HG03196 (cell line): ENCODE measurements at regions not wholly inside any gene's neighbourhood (a gene's known extent, or its start where the extent isn't known, plus 50 kb on each side); places are given as distances from the start of the nearest gene placed in this dataset.
"Not testable (repeated sequence)": the region's sequence is repeated elsewhere in the genome, so short reads cannot be mapped to it uniquely, and the experiment has no call there.

ENCODE experiments used
- ATAC-seq: cut with Tn5 transposase; IDR thresholded peaks from one replicate; pipeline ENCODE4 v1.9.1; 2021; ENCODE audit not compliant: unreplicated experiment

GRCh38 chr6:94713446-94713845 is 863.9 kb upstream of the MANEA start:
- ATAC-seq = no peak

DNA sequence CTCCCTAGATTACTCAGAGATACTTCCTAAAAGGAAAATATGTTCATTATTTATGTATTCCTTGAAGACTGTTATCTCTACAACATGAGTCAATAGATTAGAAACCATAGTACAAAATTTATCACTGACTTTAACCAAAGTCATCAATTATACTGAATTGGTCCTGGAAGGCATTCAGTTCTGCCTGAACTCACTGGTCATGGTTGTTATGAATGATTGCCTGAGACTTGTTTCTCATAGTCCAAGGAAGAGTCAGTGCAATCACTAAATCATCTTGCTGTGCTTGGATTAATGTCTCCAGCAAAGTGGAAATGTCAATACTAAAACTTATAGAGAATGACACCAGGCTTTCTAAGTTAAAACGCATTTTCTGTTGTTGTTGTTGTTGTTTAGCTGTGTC is 878.6 kb upstream of the MANEA start:
- ATAC-seq = no peak

GRCh38 chr6:94687255-94687654 is 890.1 kb upstream of the MANEA start:
- not testable (repeated sequence) for ATAC-seq

GRCh38 chr6:94683409-94683808 is 893.9 kb upstream of the MANEA start:
- no peak for ATAC-seq

GRCh38 chr6:94680669-94681212 is 896.6 kb upstream of the MANEA start:
- ATAC-seq = no peak

DNA sequence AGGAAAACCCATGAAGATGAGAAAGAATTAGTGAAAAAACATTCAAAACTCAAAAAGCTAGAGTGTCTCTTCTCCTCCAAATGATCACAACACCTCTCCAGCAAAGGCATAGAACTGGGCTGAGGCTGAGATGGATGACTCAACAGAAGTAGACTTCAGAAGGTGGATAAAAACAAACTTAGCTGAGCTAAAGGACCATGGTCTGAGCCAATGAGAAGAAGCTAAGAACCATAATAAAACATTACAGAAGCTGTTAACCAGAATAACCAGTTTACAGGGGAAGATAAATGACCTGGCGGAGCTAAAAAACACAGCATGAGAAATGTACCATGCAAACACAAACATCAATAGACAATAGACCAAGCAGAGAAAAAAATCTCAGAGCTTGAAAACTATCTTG is 904.1 kb upstream of the MANEA start:
- ATAC-seq = no peak

GRCh38 chr6:94670017-94670416 is 907.3 kb upstream of the MANEA start:
- no peak for ATAC-seq

DNA sequence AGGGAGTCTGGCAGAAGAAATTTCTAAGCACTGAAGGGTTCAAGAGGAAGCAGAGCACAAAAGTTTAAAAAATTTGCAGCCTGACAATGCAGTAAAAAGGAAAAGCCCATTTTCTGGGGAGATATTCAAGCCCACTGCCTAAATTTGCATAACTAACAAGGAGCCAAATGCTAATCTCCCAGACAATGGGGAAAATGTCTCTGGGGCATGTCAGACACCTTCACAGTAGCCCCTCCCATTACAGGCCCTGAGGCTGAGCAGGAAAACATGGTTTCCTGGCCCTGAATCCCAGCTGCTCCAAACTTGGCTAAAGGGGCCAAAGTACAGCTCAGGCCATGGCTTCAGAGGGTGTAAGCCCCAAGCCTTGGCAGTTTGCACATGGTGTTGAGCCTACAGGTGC is 908.5 kb upstream of the MANEA start:
- ATAC-seq = no peak

DNA sequence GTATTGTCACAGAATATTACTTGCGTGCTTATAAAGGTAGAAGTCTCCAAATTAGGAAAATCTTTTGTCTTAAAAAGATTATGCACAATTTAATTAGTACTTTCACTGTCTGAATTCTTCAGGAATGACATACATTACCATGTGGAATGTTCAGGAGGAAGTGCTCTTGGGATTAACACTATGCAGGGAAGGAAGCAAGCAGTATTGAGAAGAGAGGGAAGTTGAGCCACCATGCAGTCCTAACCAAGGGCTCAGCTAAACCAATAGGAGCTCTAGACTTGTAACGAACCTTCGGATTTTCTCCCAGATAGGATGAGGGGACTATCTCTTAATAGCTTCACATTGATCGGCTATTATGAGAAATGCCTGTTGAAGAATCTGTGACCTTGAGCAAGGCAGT is 918.4 kb upstream of the MANEA start:
- no peak for ATAC-seq

- no peak for ATAC-seq
Observed at GRCh38 chr6:94651239-94651638, 926.1 kb upstream of the MANEA start.

DNA sequence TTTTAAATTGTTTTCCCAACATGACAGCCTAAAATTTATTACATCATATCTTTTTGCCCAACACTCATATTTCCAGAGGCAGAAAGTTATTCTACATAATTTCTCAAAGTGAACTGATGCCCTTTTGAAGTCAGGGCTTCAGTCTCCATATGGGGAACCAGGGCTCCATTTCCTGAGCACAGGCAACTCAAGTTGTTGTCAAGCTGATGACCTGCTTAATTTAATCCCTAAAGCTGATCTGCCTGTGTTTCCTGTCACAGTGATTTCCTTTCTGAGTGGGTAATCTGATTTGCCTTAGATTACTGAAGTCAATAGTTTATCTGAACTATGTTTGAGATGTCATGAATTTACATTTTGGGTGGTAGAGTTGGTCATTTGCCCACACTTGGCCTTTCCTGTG is 932.1 kb upstream of the MANEA start:
- no peak for ATAC-seq

DNA sequence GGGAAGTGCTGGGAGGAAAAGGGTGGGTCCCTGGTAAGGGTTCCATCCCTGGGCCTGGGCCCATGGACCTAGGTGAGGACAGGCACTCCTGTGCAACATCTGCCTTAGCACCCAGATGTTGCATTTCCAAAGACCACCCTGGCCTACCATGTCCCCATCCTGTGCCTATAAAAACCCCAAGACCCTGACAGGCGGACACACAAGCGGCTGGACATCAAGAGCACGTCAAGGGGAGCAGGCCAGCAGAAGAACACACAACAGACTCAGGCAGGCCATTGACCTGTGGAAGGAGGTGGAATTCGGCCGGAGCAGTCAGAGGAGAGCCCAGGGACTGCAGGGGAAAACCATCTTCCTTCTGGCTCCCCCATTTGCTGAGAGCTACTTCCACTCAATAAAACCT is 937.8 kb upstream of the MANEA start:
- ATAC-seq = no peak

- no peak for ATAC-seq
Observed at GRCh38 chr6:94636780-94637385, 940.5 kb upstream of the MANEA start.

DNA sequence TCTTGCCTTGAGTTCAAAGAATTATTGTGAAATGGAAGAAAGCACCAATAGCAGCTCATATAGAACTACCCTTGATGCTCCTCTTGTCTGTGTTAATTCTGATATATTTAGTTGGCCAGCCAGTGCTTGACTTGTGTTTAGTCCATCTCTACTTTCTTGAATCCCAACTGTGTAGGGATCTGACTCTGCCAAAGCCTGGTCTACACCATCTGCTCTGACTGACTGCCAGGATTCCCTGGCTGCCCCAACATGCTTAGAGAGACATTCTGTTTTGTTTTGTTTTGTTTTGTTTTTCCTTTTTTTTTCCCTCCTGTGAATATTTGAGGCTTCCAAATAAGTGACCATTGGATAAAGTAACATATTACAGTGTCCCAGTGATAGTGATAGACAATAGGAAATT is 953.7 kb upstream of the MANEA start:
- no peak for ATAC-seq

- ATAC-seq = no peak
Observed at GRCh38 chr6:94622783-94623182, 954.6 kb upstream of the MANEA start.

GRCh38 chr6:94600636-94601035 is 976.7 kb upstream of the MANEA start:
- ATAC-seq = no peak

DNA sequence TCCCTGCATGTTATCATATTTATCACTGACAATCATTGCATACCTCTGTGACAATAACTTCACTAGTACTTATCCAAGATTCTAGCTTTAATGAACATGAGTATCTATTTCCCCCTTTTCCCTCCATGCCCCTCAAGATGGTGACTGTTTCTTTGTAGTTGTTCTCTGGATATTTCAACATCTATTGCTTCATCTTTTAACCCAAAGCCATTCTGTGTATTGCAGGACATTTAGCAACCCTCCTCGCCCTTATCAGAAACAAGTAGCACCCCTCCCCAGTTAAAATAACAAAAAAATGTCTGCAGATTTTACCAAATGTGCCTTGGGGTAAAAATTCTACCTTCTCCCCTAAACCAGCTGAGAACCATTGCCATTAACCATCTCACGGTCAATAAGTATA is 979.8 kb upstream of the MANEA start:
- no peak for ATAC-seq

DNA sequence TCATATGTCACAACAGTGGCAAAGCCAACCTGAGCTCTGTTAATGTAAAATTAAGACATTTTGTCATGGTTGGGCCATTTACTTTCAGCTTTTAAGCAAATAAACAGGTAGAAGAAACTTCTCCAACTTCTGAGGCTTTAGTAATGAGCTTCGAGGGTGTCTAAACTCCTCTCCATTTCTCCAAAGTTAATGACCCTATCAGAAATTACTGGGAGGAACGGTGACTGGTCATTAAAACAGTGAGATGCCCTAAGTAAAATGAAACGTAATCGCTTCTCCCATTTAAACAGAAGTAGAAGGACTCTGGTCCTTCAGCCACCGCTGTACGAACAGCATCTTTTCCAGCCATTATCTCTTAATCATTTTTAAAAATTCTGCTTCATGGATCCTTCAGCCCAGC is 986.9 kb upstream of the MANEA start:
- ATAC-seq = no peak

DNA sequence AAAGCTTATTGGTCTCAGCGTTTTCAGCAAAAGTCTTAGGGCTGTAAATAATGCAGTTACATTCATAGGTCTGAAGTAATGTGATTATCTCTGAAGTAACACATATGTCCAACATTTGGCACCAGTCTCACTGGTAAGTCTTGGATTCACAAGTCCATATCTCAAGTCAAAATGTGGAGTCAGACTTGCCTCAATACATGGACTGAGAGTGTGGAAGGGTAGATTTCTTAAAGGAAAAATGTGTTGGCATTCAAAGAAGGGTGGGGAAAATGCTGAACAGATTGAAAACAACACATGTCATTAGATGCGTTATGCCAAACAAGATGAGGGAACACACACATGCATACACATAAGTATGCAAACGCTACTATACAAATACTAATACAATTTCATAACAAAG is 989.0 kb upstream of the MANEA start:
- no peak for ATAC-seq

DNA sequence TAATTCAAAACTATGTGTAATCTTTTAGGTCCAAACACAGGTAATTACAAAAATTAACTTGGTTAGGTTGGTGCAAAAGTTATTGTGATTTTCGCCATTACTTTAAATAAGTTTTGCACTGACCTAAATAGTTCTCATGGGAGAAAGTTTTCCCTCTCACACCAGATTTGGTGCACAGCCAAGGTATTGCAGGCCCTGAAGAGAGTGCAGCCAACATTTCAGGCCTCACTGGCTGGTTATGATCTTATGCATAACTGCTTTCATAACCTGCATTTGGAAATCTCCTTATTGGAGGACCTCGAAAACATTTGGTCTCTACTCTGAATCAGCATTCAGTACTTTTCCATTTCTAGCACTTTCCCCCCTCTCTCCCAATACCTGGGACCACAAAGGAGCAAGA is 993.1 kb upstream of the MANEA start:
- ATAC-seq = no peak

- ATAC-seq = no peak
Observed at GRCh38 chr6:94570581-94570980, 1006.8 kb upstream of the MANEA start.

DNA sequence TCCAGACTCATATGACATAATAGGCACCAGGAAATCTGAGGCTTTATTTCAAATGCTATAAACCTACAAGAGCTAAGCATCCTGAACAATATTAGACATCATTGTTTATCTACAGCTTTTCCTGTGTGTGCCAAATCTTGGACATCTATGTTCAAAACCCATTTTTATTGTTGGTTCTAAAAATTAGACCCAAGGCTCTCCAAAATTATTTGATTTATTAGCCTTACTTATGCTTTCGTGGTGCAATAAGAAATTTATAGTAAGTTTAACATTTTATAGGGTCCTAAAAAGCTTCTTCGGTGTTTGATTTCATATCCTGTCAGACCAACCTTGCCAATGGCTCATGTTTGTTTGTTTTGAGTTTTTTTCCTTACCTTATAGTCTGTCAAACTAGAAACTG is 1014.5 kb upstream of the MANEA start:
- no peak for ATAC-seq

GRCh38 chr6:94559829-94560537 is 1017.4 kb upstream of the MANEA start:
- no peak for ATAC-seq
